ENCODE measurements at regions not wholly inside any gene's neighbourhood (a gene's known extent, or its start where the extent isn't known, plus 50 kb on each side); places are given as distances from the start of the nearest gene placed in this dataset.
"Not testable (repeated sequence)": the region's sequence is repeated elsewhere in the genome, so short reads cannot be mapped to it uniquely, and the experiment has no call there.

DNA sequence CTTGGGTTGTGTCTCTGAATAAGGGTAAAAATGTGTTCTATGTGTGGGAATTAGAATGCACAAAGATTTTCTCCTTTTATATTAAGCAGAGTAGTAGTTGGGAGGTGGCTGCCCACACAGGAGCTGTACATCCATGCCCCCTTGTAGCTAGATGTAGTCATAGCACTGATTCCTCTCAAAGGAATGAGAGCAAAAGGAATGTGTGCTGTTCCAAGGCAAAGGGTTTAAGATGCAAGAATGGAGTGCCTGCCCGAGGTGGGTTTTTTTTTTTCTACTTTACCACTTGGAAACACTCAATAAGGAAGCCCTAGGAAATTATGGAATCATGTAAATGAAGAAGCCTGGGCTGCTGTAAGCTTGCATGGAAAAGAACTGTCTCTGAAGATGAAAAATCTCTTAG, 2183.2 kb upstream of the AGA start:
- DNase-seq: peak; percentile 57

DNA sequence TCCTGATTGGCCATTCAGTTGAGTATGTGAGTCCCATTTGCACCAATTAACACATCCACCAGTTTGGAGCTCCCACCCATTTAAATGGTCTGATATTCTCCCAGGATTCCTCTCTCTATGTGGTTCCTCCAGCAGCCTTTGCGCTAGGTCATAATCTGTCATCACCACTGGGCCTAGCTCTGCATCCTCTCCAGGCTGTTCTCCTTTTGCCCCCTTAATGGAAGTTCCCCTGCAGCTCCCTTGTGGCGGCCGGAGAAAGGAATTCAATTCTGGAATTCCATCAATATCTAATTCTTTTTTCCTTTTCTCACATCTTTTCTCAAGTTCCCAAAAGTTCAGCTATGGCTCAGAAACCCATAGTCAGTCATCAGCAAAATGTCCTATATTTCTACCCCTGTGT, 2184.4 kb upstream of the AGA start:
- no peak for DNase-seq

DNA sequence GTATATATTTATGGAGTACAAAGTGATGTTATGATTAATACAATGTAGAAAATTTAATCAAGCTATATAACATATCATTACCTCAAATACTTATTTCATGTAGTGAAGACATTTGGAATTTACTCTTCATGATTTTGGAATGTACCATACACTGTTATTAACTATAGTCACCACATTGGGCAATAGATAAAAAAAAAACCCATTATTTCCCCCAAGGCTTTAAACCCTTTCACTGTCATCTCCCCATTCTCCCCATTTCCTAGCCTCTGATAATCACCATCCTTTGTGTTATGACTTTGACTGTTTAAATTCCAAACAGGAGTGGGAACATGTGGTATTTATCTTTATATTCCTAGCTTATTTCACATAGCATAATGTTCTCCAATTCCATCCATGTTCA, 2189.1 kb upstream of the AGA start:
- DNase-seq: no peak

DNA sequence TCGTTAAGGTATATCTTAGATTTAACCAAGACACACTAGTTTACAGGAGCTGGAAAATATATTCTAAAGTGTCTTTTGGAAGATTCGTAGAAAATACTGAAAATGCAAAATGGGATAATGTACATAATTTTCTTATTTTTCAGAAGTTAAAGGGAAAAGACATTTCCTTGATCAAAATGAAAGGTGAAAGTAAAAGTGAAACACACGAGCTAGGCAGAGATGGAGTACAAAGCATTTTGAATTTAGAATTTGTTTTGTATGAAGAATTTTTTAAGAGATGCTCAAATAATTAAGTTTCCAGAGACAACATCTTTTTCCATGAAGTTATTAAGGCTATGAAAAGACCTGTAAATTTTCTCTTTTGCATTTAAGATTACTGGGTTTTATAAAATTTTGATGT, 2192.6 kb upstream of the AGA start:
- no peak for DNase-seq

DNA sequence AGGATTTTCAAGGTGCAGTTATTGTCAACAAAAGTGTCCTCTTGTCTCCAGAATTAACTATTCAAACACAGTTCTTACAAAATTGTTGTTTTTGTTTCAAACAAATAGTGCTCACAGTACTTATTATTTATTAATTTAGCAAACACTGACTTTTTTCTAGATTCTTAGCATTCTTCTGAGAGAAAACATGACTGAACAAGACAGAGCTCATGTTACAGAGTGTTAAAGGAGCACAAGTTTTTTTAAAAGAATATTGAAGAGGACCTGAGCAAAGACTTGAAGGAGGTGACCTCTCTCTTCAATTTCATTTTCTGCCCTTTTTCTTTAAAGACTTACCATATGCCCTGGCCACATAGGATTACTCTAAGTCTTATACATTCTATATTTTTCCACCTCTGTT, 2220.3 kb upstream of the AGA start:
- no peak for DNase-seq

DNA sequence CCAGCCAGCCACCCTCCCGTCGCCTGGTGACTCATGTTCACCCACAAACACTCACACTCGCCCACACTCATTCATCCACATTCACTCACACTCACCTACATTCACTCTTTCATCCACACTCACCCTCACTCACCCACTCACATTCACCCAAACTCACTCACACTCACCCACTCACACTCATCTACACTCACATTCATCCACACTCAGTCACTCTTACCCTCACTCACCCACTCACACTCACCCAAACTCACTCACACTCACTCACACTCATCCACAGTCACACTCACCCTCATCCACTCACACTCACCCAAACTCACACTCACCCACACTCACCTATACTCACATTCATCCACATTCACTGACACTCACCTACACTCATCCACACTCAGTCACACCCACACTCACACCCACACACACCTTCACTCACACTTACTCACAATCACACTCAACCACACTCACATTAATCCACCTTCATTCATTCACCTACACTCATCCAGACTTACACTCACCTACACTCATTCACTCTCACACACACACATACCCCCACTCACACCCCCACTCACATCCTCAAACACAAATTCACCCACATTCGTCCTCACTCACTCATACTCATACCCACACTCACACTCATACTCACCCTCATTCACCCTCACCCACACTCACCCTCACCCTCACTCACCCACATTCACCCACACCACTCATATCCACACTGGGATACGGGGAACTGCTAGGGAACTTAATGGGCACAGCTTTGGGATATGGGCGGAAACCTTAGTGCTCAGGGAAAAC, 2221.6 kb upstream of the AGA start:
- DNase-seq: no peak

DNA sequence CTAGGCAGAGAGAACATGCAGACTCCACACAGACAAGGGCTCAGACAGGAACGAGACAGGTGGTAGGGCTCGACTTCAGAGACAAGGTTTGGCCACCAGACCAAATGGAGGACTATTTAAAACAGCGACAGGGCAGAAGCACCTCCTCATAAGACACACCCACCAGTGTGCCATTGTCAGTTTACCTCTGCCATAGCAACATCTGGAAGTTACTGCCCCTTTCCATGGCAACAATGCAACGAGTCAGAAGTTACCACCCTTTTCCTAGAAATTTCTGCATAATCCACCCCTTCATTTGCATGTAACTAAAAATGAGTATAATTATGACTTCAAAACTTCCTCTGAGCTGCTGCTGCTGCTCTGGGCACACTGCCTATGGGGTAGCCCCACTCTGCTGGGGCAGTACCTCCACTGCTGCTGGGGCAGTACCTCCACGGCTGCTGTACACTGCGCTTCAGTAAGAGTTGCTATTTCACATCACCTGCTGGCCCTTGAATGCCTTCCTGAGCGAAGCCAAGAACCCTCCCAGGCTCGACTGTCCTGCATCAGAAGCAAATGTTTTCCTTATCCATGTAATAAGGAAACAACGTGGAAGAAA, 2222.3 kb upstream of the AGA start:
- DNase-seq: no peak

DNA sequence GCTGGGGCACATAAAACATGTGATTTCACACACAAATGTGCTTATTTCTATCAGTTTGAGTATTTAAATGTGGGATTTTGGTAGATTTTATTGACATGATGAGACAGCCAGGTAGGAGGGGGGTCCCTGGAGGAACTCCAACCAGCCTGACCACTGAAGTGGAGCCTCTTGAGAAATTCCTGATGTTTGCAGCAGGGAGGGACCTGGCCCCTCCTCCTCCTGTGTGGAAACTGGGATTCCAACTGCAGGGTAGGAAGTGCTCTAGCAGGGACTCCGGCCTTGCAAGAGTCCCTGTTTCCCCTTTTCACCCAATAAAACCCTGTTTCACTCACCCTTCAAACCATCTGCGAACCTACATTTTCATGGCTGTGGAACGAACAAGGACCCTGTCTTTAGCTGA, 2224.0 kb upstream of the AGA start:
- no peak for DNase-seq

DNA sequence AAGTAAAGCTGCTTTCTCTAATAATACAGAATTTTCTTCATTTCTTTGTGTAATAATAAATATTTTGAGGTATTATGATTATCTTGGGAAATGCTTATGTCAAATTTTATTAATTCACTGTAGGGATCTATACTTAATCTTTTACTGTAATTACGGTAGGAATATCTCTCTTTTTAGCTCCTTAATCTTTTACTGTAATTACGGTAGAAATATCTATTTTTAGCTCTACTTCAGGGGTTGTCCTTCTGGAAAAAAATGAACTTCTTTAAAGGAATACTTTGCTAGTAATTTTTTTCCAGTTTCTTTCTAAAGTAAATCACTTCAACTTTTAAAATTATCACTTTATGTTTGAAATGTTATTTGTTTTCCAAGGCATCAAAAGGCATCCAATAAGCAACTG, 2229.4 kb upstream of the AGA start:
- no peak for DNase-seq

DNA sequence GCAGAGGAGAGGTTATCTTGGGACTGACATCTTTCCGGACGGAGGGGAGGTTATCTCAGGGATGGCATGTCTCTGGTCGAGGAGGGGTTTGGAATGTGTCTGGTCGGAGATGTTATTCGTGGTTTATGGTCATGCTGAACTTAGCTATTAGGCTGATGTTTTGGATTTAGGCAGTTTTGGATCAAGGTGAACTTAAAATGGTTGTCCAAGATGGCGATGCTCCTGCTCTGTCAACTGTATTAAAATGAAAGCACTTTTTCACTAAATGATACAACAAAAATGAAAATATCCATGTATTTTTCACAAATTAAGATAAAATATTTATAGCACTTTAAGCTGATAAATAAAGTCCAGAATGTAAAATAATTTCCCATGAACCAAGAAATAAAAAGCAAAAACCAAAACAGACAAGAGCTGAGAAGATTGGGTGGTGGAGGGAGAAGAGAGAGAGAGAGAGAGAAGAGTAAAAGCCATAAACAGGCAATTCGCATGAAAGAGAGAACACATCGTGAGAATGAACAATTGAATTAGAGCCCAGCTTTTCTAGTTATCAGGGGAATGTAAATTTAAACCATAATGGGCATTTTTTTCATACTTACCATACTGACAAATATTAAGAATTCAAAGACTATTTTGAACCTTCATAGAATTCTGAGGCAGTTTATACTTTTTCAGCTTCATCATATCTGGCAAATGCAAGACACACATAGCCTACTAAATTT, 2236.0 kb upstream of the AGA start:
- no peak for DNase-seq

DNA sequence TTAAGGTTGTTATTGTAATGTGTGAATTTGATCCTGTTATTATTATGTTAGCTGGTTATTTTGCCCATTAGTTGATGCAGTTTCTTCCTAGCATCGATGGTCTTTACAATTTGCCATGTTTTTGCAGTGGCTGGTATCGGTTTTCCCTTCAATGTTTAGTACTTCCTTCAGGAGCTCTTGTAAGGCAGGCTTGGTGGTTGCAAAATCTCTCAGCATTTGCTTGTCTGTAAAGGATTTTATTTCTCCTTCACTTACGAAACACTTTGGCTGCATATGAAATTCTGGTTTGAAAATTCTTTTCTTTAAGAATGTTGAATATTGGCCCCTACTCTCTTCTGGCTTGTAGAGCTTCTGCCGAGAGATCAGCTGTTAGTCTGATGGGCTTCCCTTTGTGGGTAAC, 2241.4 kb upstream of the AGA start:
- DNase-seq: not testable (repeated sequence)

DNA sequence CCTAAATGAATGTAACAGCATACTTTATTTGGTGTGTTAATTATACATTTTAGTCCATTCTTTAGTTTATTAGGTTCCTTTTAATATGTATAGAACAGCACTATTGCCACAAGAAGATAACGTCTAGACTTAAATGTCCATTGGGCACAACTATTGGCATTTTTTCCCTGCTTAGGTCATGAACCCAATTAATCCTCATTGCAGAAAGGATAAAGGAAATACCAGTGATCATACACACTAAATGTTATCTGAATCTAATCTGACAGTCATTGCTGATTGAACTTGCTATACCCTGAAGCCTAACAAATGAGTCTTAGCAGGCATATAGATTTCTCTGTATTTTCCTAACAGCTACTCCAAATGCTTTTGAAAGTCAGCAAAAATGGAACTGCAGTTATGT, 2250.0 kb upstream of the AGA start:
- no peak for DNase-seq

DNA sequence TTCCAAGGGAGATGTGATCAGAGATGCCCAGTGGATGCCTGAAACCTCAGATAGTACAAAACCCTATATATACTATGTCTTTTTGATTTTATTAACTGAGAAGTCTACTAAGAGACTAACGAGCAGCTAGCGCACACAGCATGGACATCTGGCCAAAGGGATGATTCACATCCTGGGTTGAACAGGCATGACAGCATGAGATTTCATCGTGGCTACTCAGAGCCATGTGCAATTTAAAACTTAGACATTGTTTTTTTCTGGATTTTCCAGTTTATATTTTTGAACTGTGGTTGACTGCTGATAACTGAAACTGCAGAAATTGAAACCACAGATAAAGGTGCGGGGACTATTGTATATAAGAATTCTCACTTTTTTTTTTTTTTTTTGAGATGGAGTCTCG, 2252.9 kb upstream of the AGA start:
- peak; percentile 73 for DNase-seq

DNA sequence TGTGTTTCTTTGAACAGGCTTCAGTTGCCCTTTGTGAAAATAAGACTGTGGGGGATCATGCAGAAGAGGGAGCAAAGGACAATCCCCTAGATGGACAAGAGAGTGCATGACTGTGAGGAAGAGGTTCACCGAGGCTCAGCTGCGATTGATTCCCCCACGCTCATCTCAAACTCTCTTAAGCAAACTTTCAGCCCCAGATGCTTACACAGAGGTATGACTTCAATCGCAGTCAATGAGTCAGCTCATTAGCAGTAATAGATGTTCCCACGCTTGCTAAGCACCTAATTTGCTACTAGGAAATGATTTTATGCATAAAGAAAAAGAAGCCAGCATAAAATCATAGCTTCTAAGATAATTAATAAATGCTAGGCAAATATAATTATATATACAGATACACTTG, 2256.1 kb upstream of the AGA start:
- DNase-seq: no peak

DNA sequence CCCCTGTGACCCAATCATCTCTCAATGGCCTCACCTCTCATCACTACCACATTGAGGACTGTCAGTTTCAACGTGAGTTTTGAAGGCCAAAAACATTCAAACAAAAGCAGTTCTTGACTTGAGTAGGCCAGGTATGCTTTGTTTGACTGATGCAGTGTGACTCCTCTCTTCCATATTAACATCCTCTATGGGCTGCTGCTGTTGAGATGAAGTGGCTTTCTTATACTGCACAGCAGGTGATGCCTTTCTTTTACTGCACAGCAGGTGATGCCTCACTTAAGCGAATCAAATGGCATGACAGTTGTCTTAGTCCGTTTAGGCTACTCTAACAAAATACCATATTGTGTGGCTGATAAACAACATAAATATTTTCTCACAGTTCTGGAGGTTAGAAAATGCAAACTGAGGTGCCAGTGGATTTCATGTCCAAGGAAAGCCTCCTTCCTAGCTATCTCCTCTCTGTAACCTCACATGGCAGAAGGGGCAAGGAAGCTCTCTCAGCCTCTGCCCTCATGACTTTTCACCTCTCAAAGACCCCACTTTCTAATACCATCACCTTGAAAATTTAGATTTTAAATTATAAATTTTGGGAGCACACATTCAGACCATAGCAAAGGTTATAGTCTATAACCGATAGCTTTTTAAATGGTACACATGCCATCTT, 2267.9 kb upstream of the AGA start:
- no peak for DNase-seq

DNA sequence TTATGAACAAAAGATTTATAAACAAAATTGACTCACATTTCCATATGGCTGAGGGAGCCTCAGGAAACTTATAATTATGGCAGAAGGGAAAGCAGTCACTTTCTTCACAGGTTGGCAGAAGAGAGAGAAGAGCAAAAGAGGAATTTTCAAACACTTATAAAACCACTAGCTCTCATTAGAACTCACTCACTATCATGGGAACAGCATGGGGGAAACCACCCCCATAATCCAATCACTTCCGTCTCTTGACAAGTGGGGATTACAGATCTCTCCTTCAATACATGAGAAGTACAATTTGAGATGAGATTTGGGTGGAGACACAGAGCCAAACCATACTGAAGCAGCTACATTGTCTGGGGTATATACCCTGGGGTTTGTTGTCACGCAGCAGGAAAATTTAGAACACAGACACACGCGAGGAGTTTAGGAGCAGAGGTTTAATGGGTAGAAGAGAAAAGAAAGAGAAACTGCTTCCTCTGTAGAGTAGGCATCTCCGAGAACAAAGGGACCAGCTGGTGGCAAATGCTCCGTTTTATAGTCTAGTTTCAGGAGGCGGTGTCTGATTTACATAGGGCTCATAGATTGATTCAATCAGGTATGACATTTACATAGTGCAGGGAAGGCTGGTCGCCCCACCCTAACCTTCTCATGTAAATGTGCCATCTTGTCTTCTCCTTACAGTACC, 2277.7 kb upstream of the AGA start:
- DNase-seq: no peak

DNA sequence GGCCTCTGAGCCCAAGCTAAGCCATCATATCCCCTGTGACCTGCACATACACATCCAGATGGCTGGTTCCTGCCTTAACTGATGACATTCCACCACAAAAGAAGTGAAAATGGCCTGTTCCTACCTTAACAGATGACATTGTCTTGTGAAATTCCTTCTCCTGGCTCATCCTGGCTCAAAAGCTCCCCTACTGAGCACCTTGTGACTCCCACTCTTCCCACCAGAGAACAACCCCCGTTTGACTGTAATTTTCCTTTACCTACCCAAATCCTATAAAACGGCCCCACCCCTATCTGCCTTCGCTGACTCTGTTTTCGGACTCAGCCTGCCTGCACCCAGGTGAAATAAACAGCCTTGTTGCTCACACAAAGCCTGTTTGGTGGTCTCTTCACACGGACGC, 2284.3 kb upstream of the AGA start:
- not testable (repeated sequence) for DNase-seq

DNA sequence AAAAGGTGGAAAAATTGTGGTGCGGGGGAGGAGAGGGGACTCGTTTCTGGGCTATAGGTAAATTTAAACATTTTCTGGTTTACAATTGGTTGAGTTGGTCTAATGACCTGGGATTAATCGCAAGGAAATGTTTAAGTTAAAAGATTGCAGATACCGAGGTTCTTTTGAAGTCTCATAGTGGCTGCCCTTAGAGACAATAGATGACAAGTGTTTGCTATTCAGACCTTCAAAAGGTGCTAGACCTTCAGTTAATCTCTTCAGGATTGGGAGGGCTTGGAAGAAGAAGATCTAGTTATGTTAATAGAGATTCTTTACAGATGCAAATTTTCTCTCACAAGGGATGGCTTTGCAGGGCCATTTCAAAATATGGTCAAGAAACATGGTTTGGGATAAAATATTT, 2286.1 kb upstream of the AGA start:
- no peak for DNase-seq

DNA sequence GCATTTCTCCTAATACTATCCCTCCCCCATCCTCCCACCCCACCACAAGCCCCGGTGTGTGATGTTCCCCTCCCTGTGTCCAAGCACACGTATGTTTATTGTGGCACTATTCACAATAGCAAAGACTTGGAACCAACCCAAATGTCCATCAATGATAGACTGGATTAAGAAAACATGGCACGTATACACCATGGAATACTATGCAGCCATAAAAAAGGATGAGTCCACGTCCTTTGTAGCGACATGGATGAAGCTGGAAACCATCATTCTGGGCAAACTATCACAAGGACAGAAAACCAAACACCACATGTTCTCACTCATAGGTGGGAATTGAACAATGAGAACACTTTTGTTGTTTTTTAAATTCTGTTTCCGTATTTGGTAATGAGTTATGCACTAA, 2294.6 kb upstream of the AGA start:
- DNase-seq: not testable (repeated sequence)

DNA sequence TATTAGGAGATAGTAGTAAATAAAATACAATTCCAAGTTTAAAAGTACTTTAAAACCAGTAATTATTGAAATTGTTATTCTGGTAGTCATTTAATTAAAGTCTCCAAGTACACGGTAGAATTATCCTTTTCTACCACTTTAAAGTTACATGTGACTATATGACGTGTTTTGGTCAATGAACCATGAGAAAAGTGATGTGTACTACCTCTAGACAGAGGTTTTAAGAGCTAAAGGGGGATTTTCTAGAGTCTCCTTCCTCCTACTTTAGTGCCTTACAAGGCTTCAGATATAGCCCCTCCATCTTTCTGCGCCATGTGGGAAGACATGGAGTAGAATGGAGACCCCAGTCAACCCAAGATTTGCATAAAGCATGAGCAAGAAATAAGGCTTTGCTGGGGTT, 2296.6 kb upstream of the AGA start:
- DNase-seq: no peak

DNA sequence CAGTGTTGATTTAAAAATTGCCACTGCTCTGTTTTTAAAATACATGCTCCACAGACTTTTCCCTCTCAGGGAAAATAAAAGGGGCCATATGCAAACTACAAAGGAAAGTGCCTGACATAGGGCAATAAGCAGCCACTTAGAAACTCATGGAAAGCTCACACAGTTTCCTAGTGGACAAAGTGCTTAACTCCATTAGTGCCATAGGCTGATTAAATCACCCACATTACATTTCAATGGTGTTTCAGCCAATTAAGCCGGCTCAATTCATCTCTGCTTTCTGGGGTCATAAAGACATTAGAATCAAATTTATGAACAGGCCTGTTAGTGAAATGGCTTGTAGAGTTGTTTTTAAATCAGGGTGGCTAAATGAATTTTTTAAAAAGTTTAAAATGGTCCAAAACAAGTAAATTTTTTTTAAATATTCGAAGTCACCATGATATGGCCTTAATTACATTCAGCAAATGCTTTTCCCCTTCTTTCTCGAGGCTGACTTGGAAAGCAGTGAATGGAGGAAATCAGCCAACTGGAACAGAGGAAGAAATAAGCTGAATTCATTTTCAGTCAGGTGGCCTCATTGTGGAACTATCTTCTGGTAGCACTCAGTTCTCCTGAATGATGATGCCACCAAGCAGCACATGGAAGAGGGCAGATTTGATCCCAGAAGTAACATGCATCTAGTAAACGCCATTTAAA, 2305.1 kb upstream of the AGA start:
- DNase-seq: no peak

DNA sequence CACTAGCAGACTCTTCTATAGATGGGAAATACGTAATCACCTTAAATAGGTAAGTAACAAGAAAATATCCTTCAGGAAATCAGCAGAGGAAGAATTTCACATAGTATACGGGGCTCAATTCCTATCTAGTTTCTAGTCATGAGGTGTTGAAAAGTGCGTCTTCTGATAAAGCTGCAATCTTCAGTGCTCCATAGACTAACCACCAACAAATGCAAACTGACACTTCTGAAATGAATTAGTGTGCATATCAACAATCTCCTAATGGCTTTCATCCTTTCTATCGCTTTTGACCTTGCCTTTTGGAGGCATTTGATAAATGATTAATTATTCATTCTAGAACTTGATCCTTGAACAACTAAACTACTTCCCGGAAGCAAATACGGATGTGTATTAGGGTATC, 2306.6 kb upstream of the AGA start:
- no peak for DNase-seq

DNA sequence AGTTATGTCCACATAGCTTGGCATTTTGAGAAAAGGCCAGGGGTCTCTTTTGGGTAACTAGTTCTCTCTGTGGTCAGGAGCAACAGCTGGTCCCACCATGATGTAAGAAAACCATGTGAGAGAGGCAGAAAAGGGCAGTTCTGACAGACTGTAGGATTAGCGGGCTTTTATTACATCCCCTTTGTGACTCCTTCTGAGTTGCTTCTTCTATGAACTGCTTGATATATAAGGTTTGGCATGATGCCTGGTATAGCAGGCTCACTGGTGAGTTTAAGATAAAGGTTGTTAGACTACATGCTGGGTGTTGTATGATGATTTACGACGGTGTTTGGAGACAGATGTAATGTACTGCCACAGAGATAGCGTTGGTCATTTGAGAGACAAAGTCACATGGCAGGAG, 2308.1 kb upstream of the AGA start:
- DNase-seq: no peak

All from amniotic stem cell (primary cell).